Right cardiac atrium (tissue), 5 donors: ENCODE measurements at regions not wholly inside any gene's neighbourhood (a gene's known extent, or its start where the extent isn't known, plus 50 kb on each side); places are given as distances from the start of the nearest gene placed in this dataset.
A peak's percentile ranks its signal among the peaks of the same experiment; 100 is the strongest.

Source experiments
- ATAC-seq, 2 donors: fragments of 200-7000 bp; cut with Tn5 transposase; one replicate each; pipeline versions ENCODE4 v1.8.0 to v1.9.1; 2020; ENCODE audit warnings: moderate library complexity in 2 of 2, mild to moderate bottlenecking in 1 of 2
- DNase-seq, 3 donors: peaks; one replicate each; pipeline ENCODE4 v3.0.0-alpha.2; 2020
- H3K27ac ChIP-seq: one replicate; pipeline ENCODE4 v1.5.1; 2013; ENCODE audit warnings: mild to moderate bottlenecking, low read length, control low read depth, moderate library complexity
- H3K27me3 ChIP-seq: one replicate; pipeline ENCODE4 v1.6.1; 2013; ENCODE audit not compliant: control insufficient read depth, insufficient read depth
- H3K4me1 ChIP-seq: one replicate; pipeline ENCODE4 v1.6.1; 2013; ENCODE audit warnings: low read length; ENCODE audit not compliant: control insufficient read depth, insufficient read depth
- H3K4me3 ChIP-seq: one replicate; pipeline ENCODE4 v1.5.1; 2013; ENCODE audit warnings: low read length, control low read depth
- H3K9me3 ChIP-seq: one replicate; pipeline ENCODE4 v1.6.1; 2013; ENCODE audit warnings: low read length; ENCODE audit not compliant: control insufficient read depth
- WGBS: extraction: QIAGEN DNeasy Blood & Tissue Kit; methylation state at CpG from one replicate; pipeline ENCODE4 v1.1.7; 2013; 5-methylcytosine and 5-hydroxymethylcytosine counted together
- intact Hi-C, 4 donors: fragments of 100-400 bp; cut with DNase I; formaldehyde crosslinking; loops; one replicate each; pipeline versions ENCODE4 v1.11.0 to v1.14.0; 2022 to 2023
- donor health status: healthy with polysubstance abuse.
- donor health status: DM: no; HTN: yes; CAD: no.
- donor health status: DM: no; HTN: no; CAD: no.
- donor health status: DM: no; HTN: yes; CAD: no; lungs with severe emphysema.
- donor health status: DM: yes; HTN: yes; CAD: no.

- Histone ChIP-seq H3K4me1 (no peaks in the 10 kb centered on the region), H3K27ac (no peak overlapping the region), H3K4me3 (no peak overlapping the region), H3K27me3 (no peaks in the 10 kb centered on the region), H3K9me3 (no peaks in the 10 kb centered on the region)
- 85% methylated on average over 3 of the region's 3 CpGs for WGBS
- no peak for ATAC-seq
- intact Hi-C loops = no loop called here
- DNase-seq = no peak
Measured at GRCh38 chr4:45131020-45131419, 404.7 kb upstream of the GNPDA2 start.

DNA sequence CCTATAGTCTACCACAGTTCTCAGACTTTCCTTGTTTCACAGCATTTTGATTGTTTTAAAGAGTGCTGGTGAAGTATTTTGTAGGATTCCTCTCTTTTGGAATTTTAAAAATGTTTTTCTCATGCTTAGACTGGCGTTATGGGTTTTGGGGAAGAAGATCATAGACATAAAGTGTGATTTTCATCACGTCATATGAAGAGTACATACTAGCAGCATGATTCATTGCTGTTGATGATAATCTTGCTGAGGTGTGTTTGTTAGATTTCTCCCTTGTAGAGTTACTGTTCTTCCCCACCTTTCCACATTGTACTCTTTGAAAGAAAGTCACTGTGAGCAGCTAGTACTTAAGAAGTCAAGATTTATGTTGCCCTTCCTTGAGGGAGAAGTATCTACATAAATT is 396.1 kb upstream of the GNPDA2 start:
- WGBS = 58% methylated on average over 2 of the region's 2 CpGs
- H3K27me3 ChIP-seq = no peaks in the 10 kb centered on the region
- intact Hi-C loops = no loop called here

GRCh38 chr4:45121426-45121975 is 395.1 kb upstream of the GNPDA2 start:
- no peak overlapping the region for H3K27ac ChIP-seq
- intact Hi-C loops = no loop called here
- DNase-seq = no peak

More for the DNA sequence above, 396.1 kb upstream of the GNPDA2 start:
- DNase-seq = no peak
- Histone ChIP-seq H3K27ac (no peak overlapping the region), H3K4me1 (no peaks in the 10 kb centered on the region), H3K4me3 (no peak overlapping the region), H3K9me3 (no peaks in the 10 kb centered on the region)
- ATAC-seq = no peak

GRCh38 chr4:45120163-45120562 is 393.8 kb upstream of the GNPDA2 start:
- intact Hi-C loops = no loop called here
- H3K4me3 ChIP-seq = no peak overlapping the region

More at GRCh38 chr4:45121426-45121975, 395.1 kb upstream of the GNPDA2 start:
- WGBS = 64% methylated on average over 2 of the region's 2 CpGs
- Histone ChIP-seq H3K9me3 (no peaks in the 10 kb centered on the region), H3K27me3 (no peaks in the 10 kb centered on the region), H3K4me1 (no peaks in the 10 kb centered on the region), H3K4me3 (no peak overlapping the region)
- ATAC-seq = no peak

GRCh38 chr4:45119376-45119775 is 393.0 kb upstream of the GNPDA2 start:
- no peak for DNase-seq
- intact Hi-C loops = no loop called here
- H3K27ac ChIP-seq = no peak overlapping the region
- H3K4me3 ChIP-seq = no peak overlapping the region
- no peaks in the 10 kb centered on the region for H3K4me1 ChIP-seq
- WGBS = 63% methylated on average over 1 of the region's 1 CpG
- no peaks in the 10 kb centered on the region for H3K9me3 ChIP-seq
- no peaks in the 10 kb centered on the region for H3K27me3 ChIP-seq
- no peak for ATAC-seq

More at GRCh38 chr4:45120163-45120562, 393.8 kb upstream of the GNPDA2 start:
- no peak overlapping the region for H3K27ac ChIP-seq
- peak; percentile 54 to 72 for ATAC-seq
- WGBS = 56% methylated on average over 3 of the region's 3 CpGs
- no peak for DNase-seq
- no peaks in the 10 kb centered on the region for H3K9me3 ChIP-seq
- H3K4me1 ChIP-seq = no peaks in the 10 kb centered on the region
- no peaks in the 10 kb centered on the region for H3K27me3 ChIP-seq

- Histone ChIP-seq H3K9me3 (no peaks in the 10 kb centered on the region), H3K27me3 (no peaks in the 10 kb centered on the region), H3K4me1 (no peaks in the 10 kb centered on the region), H3K27ac (no peak overlapping the region), H3K4me3 (no peak overlapping the region)
- intact Hi-C loops = no loop called here
- DNase-seq = no peak
- no peak for ATAC-seq
Measured at GRCh38 chr4:45102716-45103115, 376.4 kb upstream of the GNPDA2 start.

GRCh38 chr4:45100956-45101818 is 374.8 kb upstream of the GNPDA2 start:
- no peak for DNase-seq
- H3K4me3 ChIP-seq = no peak overlapping the region
- peak in 1 of 2 donors; percentile 31 for ATAC-seq
- intact Hi-C loops = no loop called here
- H3K27me3 ChIP-seq = no peaks in the 10 kb centered on the region
- H3K27ac ChIP-seq = no peak overlapping the region
- H3K9me3 ChIP-seq = no peaks in the 10 kb centered on the region
- no peaks in the 10 kb centered on the region for H3K4me1 ChIP-seq
- WGBS = 59% methylated on average over 6 of the region's 6 CpGs

- H3K4me1 ChIP-seq = no peaks in the 10 kb centered on the region
- H3K4me3 ChIP-seq = no peak overlapping the region
- intact Hi-C loops = no loop called here
- DNase-seq (no peak), ATAC-seq (no peak)
- H3K27me3 ChIP-seq = no peaks in the 10 kb centered on the region
- WGBS = 86% methylated on average over 1 of the region's 1 CpG
- H3K27ac ChIP-seq = no peak overlapping the region
- H3K9me3 ChIP-seq = no peaks in the 10 kb centered on the region
Measured at GRCh38 chr4:45099471-45099870, 373.1 kb upstream of the GNPDA2 start.

DNA sequence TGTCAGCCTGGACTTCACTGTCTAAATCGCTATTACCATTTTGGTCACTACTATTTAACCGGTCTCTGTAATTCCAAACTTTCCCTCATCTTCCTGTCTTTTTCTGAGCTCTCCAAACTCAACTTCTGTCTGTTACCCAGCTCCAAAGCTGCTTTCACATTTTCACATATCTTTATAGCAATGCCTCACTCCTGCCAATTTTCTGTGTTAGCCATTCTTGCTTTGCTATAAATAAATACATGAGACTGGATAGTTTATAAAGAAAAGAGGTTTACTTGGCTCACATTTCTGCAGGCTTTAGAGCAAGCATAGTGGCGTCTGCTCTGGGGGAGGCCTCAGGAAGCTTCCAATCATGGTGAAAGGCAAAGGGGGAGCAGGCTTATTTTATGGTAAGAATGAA is 368.3 kb upstream of the GNPDA2 start:
- Histone ChIP-seq H3K4me3 (no peak overlapping the region), H3K27me3 (no peaks in the 10 kb centered on the region), H3K4me1 (no peaks in the 10 kb centered on the region), H3K9me3 (peaks cover 2% of the 10 kb centered on the region), H3K27ac (no peak overlapping the region)
- WGBS = 56% methylated on average over 3 of the region's 3 CpGs
- intact Hi-C loops = no loop called here
- ATAC-seq (no peak), DNase-seq (no peak)

- 65% methylated on average over 2 of the region's 2 CpGs for WGBS
Measured at GRCh38 chr4:45082101-45082500, 355.7 kb upstream of the GNPDA2 start.

DNA sequence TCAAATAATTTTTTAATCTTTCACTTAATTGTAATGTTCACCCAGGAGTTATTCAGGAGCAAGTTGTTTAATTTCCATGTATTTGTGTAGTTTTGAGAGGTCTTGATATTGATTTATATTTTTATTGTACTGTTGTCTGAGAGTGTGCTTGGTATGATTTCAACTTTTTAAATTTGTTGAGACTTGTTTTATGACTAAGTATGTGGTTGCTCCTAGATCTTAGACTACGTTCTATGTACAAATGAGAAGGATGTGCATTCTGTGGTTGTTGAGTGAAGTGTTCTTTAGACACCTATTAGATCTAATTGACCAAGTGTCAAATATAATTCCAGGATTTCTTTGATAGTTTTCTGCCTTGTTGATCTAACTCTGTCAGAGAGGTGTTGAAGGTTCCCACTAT is 353.3 kb upstream of the GNPDA2 start:
- DNase-seq (no peak), ATAC-seq (no peak)
- intact Hi-C loops = no loop called here
- WGBS = 79% methylated on average over 1 of the region's 1 CpG
- no peaks in the 10 kb centered on the region for H3K9me3 ChIP-seq
- no peaks in the 10 kb centered on the region for H3K4me1 ChIP-seq
- H3K27me3 ChIP-seq = no peaks in the 10 kb centered on the region
- no peak overlapping the region for H3K27ac ChIP-seq
- H3K4me3 ChIP-seq = no peak overlapping the region

More at GRCh38 chr4:45082101-45082500, 355.7 kb upstream of the GNPDA2 start:
- intact Hi-C loops = no loop called here
- Histone ChIP-seq H3K9me3 (no peaks in the 10 kb centered on the region), H3K4me1 (no peaks in the 10 kb centered on the region), H3K4me3 (no peak overlapping the region), H3K27ac (no peak overlapping the region), H3K27me3 (no peaks in the 10 kb centered on the region)
- ATAC-seq (no peak), DNase-seq (no peak)
